HG03521 (cell line): ENCODE measurements at regions not wholly inside any gene's neighbourhood (a gene's known extent, or its start where the extent isn't known, plus 50 kb on each side); places are given as distances from the start of the nearest gene placed in this dataset.
"Not testable (repeated sequence)": the region's sequence is repeated elsewhere in the genome, so short reads cannot be mapped to it uniquely, and the experiment has no call there.

ENCODE experiments used
- ATAC-seq: cut with Tn5 transposase; IDR thresholded peaks from one replicate; pipeline ENCODE4 v1.9.1; 2021; ENCODE audit warnings: mild to moderate bottlenecking, moderate library complexity; ENCODE audit not compliant: unreplicated experiment

GRCh38 chr7:101679653-101680173, 50.6 kb upstream of the MYL10 start:
- ATAC-seq: not testable (repeated sequence)

GRCh38 chr7:101680406-101681145, 51.5 kb upstream of the MYL10 start:
- no peak for ATAC-seq

- no peak for ATAC-seq
Observed at GRCh38 chr7:101681170-101682007, 52.3 kb upstream of the MYL10 start.

GRCh38 chr7:101684983-101685330, 55.9 kb upstream of the MYL10 start:
- ATAC-seq: no peak

GRCh38 chr7:101686030-101686429, 56.9 kb upstream of the MYL10 start:
- ATAC-seq: no peak

- ATAC-seq: no peak
Observed at GRCh38 chr7:101687081-101687480, 58.0 kb upstream of the MYL10 start.

- ATAC-seq: no peak
Observed at GRCh38 chr7:101687791-101688182, 58.7 kb upstream of the MYL10 start.

- peak; percentile 70 for ATAC-seq
Observed at GRCh38 chr7:101688183-101688831, 59.2 kb upstream of the MYL10 start.

GRCh38 chr7:101688995-101689907, 60.2 kb upstream of the MYL10 start:
- ATAC-seq: no peak

- no peak for ATAC-seq
Observed at GRCh38 chr7:101690061-101690460, 61.0 kb upstream of the MYL10 start.

- no peak for ATAC-seq
Observed at GRCh38 chr7:101691822-101692384, 62.8 kb upstream of the MYL10 start.

- no peak for ATAC-seq
Observed at GRCh38 chr7:101693498-101694091, 64.5 kb upstream of the MYL10 start.

- ATAC-seq: no peak
Observed at GRCh38 chr7:101698964-101699363, 69.9 kb upstream of the MYL10 start.

- no peak for ATAC-seq
Observed at GRCh38 chr7:101699399-101699798, 70.3 kb upstream of the MYL10 start.

GRCh38 chr7:101699881-101700823, 71.1 kb upstream of the MYL10 start:
- ATAC-seq: no peak

GRCh38 chr7:101701153-101701794, 72.2 kb upstream of the MYL10 start:
- no peak for ATAC-seq

- ATAC-seq: no peak
Observed at GRCh38 chr7:101702362-101702850, 73.3 kb upstream of the MYL10 start.

- ATAC-seq: no peak
Observed at GRCh38 chr7:101705331-101705730, 76.2 kb upstream of the MYL10 start.
